Upper lobe of left lung (tissue), 4 donors: ENCODE measurements at regions not wholly inside any gene's neighbourhood (a gene's known extent, or its start where the extent isn't known, plus 50 kb on each side); places are given as distances from the start of the nearest gene placed in this dataset.

Experiments
- CTCF ChIP-seq, 6 experiments: fragments of 450-650 bp in 4 of 6; fragments of 200-600 bp in 2 of 6; sonication (generic) in 2 of 6; IDR thresholded peaks; one replicate each; pipeline ENCODE4 v1.5.1; 2016 to 2019; ENCODE audit warnings: antibody characterized with exemption in 6 of 6
- EP300 ChIP-seq, 4 donors: sonication (generic); formaldehyde crosslinking; IDR thresholded peaks; one replicate each; pipeline ENCODE4 v1.5.1; 2017; ENCODE audit warnings: antibody characterized with exemption in 4 of 4, control low read depth in 2 of 4
- POLR2A ChIP-seq, 4 donors: fragments of 450-650 bp; IDR thresholded peaks; one replicate each; pipeline ENCODE4 v1.5.1; 2016 to 2017; ENCODE audit warnings: antibody characterized with exemption in 4 of 4, mild to moderate bottlenecking in 2 of 4
- POLR2AphosphoS5 ChIP-seq, 2 donors: sonication (generic); formaldehyde crosslinking; IDR thresholded peaks; one replicate each; pipeline ENCODE4 v1.5.1; 2017; ENCODE audit warnings: antibody characterized with exemption in 2 of 2

- TF ChIP-seq POLR2AphosphoS5 (IDR thresholded peaks at IDR 0.05) (no peak), CTCF (IDR thresholded peaks at IDR 0.05) (no peak), POLR2A (IDR thresholded peaks at IDR 0.05) (no peak), EP300 (IDR thresholded peaks at IDR 0.05) (no peak)
Measured at GRCh38 chr3:55226696-55227095, 260.4 kb downstream of the WNT5A start.
